ENCODE measurements at regions not wholly inside any gene's neighbourhood (a gene's known extent, or its start where the extent isn't known, plus 50 kb on each side); places are given as distances from the start of the nearest gene placed in this dataset.

DNA sequence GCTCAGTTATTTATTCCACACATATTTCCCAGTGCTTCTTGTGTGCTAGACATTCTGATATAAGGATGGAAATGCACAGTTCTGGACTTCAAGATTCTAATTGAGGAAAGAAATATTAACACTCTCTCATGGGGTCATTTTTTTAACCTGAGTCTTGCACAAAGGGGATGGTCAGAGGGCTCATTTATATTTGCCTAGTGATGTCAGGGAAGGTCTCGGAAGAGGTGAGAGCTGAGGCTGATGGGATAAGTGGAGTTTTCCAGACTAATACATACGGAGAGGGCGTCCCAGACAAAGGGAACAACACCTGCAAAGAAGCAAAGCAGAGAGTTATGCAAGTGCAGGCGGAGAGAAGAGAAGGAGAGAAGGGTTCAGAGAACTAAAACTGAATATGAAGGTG, 1304.6 kb upstream of the TENM4 start:
- no peak overlapping the region for H2AK5ac ChIP-seq (ENCODE audit: insufficient read length, low read length)
- H3K4me1 ChIP-seq (ENCODE audit: insufficient read depth, low read length), result no peaks in the 10 kb centered on the region
- H3K9ac ChIP-seq (ENCODE audit: extremely low read depth, insufficient read length, low read length), result no peak overlapping the region
- no peak for TF ChIP-seq CTCF (conservative IDR thresholded peaks at IDR 0.05)
- no peak for DNase-seq
- H3K36me3 Mint-ChIP-seq (ENCODE audit: insufficient read depth in 1 of 3, low read depth in 3 of 3), result no peaks in the 10 kb centered on the region
- no peak overlapping the region for H3K23ac ChIP-seq (ENCODE audit: insufficient read length, low read depth, low read length)
- no peak overlapping the region for H2BK5ac ChIP-seq (ENCODE audit: insufficient read length, low read length)
- no peaks in the 10 kb centered on the region for H3K9me3 Mint-ChIP-seq
- H3K79me2 ChIP-seq (ENCODE audit: insufficient read depth, low read length), result no peaks in the 10 kb centered on the region
- H3K27me3 Mint-ChIP-seq (ENCODE audit: low read depth), result no peaks in the 10 kb centered on the region
- no peak overlapping the region for H2BK15ac ChIP-seq (ENCODE audit: low read depth, low read length)
- no peak overlapping the region for H2BK20ac ChIP-seq (ENCODE audit: low read depth, low read length, poor library complexity, severe bottlenecking)
- no peaks in the 10 kb centered on the region for H3K23me2 ChIP-seq (ENCODE audit: insufficient read length, low read depth, low read length, poor library complexity, severe bottlenecking)
- no peak overlapping the region for H3K27ac Mint-ChIP-seq
- H3K56ac ChIP-seq (ENCODE audit: insufficient read length, low read depth, low read length), result no peak overlapping the region
- no peaks in the 10 kb centered on the region for H3K27me3 ChIP-seq (ENCODE audit: insufficient read depth, low read length)
- no CpG with 5 or more reads among the region's 4 CpGs for whole genome bisulfite sequencing (ENCODE audit: extremely low coverage, insufficient read length, low lambda C conversion rate)
- H3K18ac ChIP-seq (ENCODE audit: insufficient read length, low read depth, low read length), result no peak overlapping the region
- H3K4me3 Mint-ChIP-seq, result no peak overlapping the region
- no peaks in the 10 kb centered on the region for H3K4me1 Mint-ChIP-seq
- H4K8ac ChIP-seq (replicated peaks; ENCODE audit: insufficient read length, low read depth, low read length), result no peak overlapping the region
- H4K20me1 ChIP-seq (ENCODE audit: control insufficient read depth, insufficient read depth, insufficient read length), result no peaks in the 10 kb centered on the region
- H2AFZ ChIP-seq (ENCODE audit: low read length), result no peak overlapping the region
- H3K4me2 ChIP-seq (ENCODE audit: insufficient read depth, insufficient read length, low read length), result no peak overlapping the region
- H3K14ac ChIP-seq (ENCODE audit: insufficient read depth, low read length), result no peak overlapping the region
- H3K4ac ChIP-seq (ENCODE audit: low read depth, low read length), result no peak overlapping the region
- no peak overlapping the region for H3K27ac ChIP-seq (ENCODE audit: insufficient read length, low read depth, low read length)
- no peaks in the 10 kb centered on the region for H3K9me3 ChIP-seq (ENCODE audit: control insufficient read depth, low read depth, low read length)
- H3T11ph ChIP-seq (ENCODE audit: low read length), result no peak overlapping the region
- H3K79me1 ChIP-seq (ENCODE audit: insufficient read depth, low read depth, low read length, poor library complexity, severe bottlenecking), result no peaks in the 10 kb centered on the region
- no peak overlapping the region for H2BK12ac ChIP-seq (ENCODE audit: insufficient read length, low read depth, low read length)
- no peak overlapping the region for H2BK120ac ChIP-seq (ENCODE audit: low read depth, low read length, poor library complexity, severe bottlenecking)
- H4K5ac ChIP-seq (ENCODE audit: insufficient read length, low read depth, low read length), result no peak overlapping the region
- H4K91ac ChIP-seq (ENCODE audit: insufficient read length, low read depth, low read length), result no peak overlapping the region

All from H9 (cell line).